ENCODE measurements at regions not wholly inside any gene's neighbourhood (a gene's known extent, or its start where the extent isn't known, plus 50 kb on each side); places are given as distances from the start of the nearest gene placed in this dataset.
A peak's percentile ranks its signal among the peaks of the same experiment; 100 is the strongest.
"Not testable (repeated sequence)": the region's sequence is repeated elsewhere in the genome, so short reads cannot be mapped to it uniquely, and the experiment has no call there.

DNA sequence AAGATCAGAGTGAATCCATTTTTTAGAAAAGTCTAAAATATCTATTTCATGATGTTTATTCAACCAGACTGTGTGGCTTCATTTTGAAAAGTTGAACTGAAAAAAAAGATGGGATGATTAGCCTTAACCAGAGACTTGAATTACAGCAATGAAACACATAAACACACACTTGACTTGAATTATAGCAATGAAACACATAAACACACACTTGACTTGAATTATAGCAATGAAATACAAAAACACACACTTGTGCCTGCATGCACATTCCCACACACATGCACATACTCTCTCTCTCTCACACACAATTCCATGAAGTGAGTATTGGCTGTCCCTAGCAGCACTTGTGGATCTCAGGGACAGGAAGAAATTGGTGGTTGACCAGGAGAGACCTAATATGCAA is 286.8 kb downstream of the USP46 start:
- DNase-seq (ENCODE audit: low spot score): no peak

DNA sequence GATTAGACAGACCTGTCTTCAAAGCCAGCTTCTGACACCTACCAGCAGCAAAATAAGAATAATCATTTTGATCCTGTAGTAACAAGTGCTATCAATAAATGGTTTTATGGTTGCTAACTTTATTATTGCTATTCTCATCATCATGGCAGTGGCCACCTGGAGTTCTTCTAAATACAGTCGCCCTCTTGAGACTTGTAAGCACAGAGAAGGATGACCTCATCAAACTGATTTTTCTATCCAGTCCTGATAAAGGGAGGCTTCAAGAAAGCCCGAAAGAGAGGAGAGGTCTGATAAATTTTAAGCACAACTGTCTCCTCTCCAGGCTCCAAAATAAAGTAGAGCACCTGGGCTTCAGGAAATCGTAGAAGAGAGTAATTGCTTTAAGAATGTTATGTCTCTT is 286.4 kb downstream of the USP46 start:
- DNase-seq (ENCODE audit: low spot score): no peak

DNA sequence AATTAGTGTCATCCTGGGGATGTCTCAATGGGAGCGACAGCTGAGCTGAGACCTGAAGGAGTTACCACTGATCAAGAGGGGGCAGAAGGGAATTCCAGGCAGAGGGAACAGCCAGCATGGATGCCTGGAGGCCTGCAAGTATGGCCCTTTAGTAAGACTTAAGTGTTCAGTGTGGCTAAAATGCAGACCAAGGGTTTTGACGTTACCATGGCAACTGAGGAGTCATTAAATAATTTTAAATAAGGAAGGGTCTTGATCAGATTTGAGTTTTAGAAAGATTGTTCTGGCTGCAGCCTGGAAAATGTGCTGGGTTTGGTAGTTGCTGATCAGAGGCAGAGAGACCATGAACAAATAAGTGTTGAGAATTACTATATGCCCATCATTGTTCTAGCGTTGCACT is 285.5 kb downstream of the USP46 start:
- DNase-seq (ENCODE audit: low spot score): no peak

DNA sequence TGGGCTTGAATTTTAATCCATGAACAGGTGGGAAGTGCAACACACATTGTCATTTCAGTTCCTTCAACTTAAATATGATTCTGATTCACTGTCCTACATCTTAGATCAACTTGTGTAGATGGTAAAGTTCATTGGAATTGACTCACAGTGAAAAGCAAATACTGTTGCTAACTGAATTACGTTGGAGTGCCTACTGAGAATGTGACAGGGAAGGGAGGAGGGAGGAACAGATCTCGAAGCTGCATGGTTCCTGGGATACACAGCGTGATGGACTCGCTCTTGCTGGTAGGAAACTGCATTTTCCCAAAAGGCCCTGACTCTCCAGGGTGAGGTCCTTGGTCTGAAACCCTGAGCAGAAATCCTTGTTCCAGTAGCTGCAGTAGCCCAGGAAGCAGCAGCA is 284.2 kb downstream of the USP46 start:
- no peak for DNase-seq (ENCODE audit: low spot score)

DNA sequence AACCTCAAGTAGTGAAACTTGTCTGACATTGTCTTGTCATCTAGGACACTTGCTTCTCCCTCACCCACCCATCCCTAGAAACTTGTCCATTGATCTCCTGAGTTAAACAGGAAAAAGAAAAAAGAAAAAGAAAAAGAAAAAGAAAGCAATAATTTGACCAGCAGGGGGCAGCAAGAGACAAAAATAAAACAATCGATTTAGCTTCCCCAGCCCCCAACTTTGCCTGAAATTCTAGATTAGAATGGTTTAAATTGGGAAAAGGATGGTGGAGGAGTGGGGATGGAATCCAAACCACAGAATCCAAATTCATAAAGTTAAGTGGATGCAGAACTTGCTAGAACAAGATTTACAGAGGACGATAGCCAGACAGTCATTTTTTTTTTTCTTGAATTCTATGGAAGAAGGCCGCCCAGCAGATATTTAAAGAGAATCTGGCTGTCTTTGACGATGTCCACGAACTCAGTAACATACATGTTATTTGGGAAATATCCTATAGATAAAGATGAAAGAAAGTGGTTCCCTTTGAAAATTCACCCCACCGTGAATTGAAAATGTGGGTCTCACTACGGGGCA is 282.9 kb downstream of the USP46 start:
- DNase-seq (ENCODE audit: low spot score): peak; percentile 74

DNA sequence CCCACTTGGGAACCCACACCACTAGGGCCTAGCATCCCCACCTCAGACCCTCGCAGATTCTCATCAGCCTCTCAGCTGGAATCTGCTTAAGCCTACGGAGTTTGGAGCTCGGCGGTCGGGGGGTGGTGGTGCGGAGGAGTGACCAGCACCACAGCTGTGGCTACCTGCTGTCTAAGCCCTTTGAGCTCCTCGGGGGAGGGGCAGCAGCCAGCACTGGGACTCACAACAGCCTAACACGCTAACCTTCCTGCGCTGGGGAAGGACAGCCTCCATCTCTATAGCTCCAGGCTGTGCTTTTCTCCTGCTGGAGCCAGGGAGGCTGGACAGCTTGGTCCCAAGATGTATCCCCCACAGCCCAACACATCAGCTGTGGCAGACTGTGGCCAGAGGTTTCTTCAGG is 281.5 kb downstream of the USP46 start:
- DNase-seq (ENCODE audit: low spot score): no peak

DNA sequence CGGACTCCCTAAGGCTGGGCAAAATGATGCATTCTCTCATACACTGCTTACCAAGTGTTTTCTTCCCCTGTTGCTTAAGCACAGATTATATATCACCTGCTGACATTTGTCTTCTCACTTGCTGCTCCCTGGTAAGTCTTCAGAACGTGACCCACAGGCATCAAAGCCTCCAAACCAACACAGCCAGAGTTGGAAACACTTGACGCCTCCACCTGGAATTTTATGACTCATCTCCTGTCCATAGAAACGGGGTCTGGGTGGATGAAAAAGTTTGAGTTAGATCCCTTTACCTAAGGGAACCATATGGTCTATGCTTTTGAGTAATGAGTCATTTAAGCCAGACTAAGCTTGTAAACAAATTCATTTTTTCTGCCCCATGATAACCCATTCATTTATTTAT is 251.6 kb downstream of the USP46 start:
- DNase-seq (ENCODE audit: low spot score): no peak

DNA sequence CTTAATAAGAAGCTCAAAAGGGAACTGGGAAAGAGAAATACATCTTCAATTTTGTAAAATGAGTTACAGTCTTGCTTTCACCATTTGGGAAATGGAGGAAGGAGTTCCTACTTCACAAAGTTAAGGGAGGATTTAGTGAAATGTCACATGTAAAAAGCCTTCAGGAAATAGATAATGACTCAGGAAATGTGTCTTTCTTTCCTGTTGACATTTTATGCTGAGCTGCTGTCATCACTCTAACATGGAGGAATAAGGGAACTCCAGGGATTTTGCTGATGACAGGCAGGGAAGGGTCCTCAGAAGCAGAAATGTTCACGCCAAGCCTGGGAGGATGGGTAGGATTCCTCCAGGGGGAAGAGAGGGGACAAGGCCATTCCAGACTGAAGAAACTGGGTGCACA is 251.1 kb downstream of the USP46 start:
- no peak for DNase-seq (ENCODE audit: low spot score)

DNA sequence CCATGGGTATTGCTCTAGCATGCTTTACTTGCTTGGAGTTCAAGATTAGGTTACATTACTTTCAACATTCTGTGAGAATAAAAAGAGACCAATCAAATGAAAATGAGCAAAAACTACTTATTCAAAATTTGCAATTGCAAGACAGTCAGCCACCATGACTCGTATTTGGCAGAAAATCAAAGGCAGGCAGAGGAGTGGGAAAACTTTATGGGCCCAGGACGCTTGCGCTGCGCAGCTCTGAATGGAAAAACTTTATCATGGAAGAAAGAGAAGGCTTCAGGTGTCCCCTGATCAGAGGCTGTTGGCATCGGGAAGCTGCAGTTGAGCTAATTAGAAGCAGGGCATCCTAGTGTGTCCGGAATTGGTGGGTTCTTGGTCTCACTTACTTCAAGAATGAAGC is 250.6 kb downstream of the USP46 start:
- DNase-seq (ENCODE audit: low spot score): no peak

DNA sequence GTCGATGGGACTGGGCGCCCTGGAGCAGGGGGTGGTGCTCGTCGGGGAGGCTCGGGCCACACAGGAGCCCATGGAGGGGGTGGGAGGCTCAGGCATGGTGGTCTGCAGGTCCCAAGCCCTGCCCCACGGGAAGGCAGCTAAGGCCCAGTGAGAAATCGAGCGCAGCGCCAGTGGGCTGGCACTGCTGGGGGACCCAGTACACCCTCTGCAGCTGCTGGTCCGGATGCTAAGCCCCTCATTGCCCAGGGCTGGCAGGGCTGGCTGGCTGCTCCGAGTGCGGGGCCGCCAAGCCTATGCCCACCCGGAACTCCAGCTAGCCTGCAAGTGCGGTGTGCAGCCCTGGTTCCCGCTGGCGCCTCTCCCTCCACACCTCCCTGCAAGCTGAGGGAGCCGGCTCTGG is 249.3 kb downstream of the USP46 start:
- not testable (repeated sequence) for DNase-seq (ENCODE audit: low spot score)

DNA sequence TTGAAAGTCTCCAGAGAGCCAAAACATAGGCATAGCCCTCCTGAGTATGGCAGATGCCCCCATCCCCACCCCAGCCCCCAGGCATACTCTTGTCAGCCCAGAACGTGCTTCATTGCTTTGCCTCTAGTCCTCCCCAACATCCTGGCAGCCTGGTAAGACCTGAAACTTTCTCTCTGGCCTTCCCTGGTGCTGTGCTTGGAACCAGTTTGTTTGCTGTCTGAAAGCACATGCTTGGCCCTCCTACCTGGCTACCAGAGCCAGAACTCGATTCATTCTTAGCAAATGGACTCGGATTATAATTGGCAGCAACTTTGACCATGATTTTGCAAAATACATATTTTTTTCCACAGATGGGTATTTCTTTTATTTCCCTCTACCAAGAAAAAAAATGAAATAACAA is 248.1 kb downstream of the USP46 start:
- no peak for DNase-seq (ENCODE audit: low spot score)

DNA sequence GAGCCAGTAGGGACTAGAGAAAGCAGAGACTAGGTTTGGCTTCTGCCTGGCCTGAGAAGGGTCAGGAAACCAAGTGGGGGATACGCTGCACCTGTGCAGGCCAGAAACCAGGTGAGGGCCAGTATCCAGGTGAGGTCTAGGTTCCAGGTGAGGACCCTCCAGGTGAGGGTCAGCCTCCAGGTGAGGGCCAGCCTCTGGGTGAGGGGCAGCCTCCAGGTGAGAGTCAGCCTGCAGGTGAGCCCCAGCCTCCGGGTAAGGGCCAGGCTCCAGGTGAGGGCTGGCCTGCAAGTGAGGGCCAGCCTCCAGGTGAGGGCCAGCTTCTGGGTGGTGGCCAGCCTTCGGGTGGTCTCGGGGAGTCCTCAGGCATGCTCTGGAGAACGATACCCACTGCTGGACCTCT is 238.8 kb downstream of the USP46 start:
- DNase-seq (ENCODE audit: low spot score): no peak

DNA sequence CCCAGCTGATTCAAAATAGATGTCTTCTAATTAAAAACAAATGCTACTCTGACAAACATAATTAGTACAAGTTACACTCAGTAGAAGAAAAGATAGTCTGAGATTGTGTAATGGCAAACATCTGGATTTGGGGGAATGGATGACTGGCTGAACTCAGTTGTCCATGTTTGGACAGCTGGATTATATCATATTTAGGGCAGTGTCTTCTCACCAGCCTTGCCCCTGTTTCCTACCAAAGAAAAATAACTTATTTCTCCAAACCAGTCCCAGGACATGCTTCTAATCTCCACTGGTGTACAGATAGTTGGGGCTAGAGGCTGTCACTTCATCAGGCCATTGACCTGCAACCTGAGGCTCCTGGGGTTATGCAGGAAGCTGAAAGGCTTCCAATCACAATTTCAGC is 237.3 kb downstream of the USP46 start:
- DNase-seq (ENCODE audit: low spot score): peak; percentile 1

DNA sequence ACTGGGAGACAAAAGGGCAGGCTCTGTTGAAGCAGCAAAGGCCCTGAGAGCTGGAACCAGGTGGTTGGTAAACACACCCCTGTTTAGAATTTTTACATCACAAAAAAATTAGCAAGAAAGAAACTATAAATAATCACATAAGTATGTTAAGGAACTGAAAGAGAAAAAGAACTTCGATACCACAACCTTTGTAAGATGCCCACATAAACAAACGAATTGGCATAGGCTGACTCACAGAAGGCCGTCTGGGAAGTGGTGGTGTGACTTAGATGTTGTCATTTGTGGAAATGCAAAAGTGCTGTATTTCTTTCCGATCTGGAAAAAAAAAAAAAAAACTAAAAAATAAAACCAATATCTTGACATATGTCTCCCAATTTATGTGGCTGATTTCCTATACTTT is 235.1 kb downstream of the USP46 start:
- no peak for DNase-seq (ENCODE audit: low spot score)

DNA sequence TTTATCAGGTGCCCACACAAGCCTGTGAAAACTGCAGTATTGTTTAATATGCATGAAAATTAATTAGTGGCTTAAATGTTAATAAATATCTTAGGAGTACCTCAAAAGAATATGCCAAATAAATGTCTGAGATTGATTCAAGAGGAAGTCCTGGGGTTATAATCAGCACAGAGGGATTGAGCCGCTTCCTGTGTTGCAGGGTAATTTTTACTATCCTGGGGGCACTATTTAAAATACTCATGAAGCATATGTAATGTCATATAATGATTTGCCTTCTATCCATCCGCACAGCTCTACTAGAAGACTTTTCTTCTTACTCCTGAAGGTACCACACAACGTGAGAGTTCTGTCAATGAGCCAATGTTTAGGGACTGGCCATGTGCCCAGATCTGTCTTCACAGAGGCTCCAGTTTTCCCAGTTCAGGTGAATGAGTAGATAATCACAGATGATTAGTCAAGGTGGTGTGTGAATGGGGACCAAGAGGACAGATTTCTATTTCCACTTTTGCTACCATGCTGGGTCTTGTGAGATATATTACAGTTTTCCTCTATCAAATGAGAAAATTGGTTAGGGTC is 233.3 kb downstream of the USP46 start:
- DNase-seq (ENCODE audit: low spot score): no peak

DNA sequence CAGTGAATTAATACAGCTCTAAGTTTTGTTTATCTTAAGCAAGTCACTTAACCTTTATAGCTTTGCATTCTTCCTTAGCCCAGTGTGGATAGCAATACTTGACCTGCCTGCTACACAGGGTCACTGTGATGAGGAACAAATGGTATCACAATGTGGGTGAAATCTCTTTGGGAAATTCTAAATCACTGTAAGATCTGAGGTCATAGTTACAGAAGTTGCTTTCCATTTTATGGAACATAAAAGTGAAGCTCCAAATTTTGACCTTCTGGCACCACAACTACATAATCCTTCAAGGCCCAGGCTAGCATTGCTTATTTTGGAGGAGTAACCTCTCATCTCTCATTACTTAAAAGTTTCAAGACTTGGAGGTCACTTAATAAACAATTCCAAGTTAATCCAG is 227.7 kb downstream of the USP46 start:
- DNase-seq (ENCODE audit: low spot score): no peak

DNA sequence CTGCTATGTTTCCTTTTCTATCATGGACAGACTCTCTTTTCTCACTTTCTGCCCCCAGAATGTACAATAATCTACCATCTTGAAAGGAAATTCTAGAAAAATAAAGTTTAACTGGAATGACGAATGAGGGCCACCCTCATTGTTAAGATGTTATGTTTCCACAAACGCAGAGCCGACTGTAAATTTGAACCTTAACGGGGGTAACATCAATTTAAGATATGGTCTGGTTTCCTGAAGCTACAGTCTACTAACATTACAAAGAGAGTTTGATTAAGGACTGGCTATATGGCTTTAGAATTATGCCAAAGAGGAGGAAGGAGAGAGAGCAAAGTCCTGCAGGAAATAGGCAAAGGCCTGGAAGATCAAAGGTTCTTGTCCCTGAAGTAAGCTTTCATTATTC is 227.2 kb downstream of the USP46 start:
- no peak for DNase-seq (ENCODE audit: low spot score)

DNA sequence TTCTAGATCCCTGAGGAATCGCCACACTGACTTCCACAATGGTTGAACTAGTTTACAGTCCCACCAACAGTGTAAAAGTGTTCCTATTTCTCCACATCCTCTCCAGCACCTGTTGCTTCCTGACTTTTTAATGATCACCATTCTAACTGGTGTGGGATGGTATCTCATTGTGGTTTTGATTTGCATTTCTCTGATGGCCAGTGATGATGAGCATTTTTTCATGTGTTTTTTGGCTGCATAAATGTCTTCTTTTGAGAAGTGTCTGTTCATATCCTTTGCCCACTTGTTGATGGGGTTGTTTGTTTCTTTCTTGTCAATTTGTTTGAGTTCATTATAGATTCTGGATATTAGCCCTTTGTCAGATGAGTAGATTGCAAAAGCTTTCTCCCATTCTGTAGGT is 216.6 kb downstream of the USP46 start:
- DNase-seq (ENCODE audit: low spot score): not testable (repeated sequence)

DNA sequence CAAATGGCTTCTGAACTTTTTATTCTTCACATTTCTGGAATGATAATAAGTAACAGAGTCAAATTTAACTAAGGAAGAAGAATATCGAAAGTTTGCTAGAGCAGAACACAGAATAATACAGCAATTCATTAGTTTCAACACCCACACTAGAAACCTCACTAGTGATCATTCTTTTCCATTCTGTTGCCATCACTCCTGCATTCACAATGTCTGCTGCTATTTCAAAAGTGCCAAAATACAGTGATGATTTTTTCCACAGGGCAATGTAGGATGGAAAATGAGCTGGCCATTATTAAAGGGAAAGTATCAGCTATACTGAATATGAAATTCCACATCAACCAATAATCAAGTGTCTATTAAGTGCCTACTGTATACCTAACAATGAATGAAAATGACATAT is 186.7 kb downstream of the USP46 start:
- no peak for DNase-seq (ENCODE audit: low spot score)

DNA sequence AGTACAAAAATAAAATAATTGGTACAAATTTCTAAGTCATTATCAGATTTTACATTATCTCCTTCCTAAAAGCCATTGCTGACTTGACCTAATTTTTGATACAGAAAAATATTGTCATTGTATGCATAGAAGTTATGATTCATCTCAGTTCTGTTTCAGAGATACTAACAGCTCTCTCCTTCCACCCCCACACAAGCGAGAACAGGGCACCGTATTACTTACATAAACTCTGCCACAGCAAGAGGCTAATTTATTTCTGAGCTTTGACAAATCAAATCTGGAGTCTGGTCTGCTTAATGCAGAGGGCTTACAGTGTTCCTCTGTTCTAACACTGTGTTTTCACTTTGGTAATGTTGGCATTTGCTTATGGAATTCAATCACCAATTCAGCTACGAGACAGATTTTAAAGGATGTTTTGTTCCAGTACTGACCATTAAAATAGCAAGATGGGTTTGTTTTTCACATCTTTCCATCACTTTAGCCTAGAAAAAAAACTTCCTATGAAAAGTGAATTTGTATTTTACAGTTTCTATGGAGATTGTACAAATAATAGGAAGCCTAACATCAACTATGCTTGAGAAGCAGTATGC is 181.8 kb downstream of the USP46 start:
- DNase-seq (ENCODE audit: low spot score): peak; percentile 40

DNA sequence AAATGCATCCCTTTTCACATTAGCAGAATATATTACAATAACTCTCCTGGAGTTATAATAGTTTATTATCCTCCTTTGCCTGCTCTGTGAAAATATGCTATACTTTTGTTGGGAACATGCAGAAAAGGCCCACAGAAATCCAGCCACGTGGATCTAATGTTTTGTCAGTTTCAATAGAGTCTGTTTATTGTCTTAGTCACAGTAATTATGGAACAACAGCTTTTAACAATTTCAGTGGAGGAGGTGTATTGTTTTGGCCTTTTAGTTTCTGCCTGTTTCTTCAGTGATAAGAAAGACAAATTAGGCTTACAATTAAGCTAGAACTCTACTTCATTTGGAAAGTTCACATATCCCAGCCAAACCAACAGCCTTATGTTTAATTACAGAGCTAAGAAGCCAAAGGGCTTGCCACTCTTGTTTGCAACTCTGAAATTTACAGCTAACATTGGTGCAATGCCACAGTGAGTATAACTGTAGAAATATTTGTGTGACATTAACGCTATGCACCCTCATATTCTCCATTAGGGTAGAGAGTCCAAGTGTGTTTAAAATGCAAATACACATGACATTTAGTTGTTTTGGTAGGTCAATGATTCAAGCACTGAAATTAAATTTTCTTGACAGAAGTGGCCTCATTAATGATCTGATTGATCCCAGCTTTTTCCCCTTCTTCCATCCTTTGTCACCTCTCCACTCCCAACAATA is 175.8 kb downstream of the USP46 start:
- no peak for DNase-seq (ENCODE audit: low spot score)

DNA sequence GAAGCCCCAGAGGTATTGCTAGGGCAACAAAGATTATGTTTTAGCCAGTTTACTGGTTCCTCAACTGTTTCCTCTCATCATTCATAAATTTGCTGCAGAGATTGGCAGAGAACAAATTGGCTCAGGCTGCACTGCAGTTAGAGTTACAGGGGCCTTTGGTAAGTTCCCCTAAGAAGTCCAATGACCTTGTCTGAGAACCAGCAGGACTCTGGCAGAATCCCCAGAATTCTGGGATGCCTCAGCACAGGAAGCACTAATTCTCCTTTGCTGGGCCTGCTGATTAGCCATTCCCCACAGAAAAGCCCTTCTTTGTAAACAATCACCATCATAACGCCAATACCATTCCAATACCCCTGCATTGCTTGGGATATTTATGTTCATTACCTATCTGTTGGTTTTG is 151.3 kb downstream of the USP46 start:
- no peak for DNase-seq (ENCODE audit: low spot score)

DNA sequence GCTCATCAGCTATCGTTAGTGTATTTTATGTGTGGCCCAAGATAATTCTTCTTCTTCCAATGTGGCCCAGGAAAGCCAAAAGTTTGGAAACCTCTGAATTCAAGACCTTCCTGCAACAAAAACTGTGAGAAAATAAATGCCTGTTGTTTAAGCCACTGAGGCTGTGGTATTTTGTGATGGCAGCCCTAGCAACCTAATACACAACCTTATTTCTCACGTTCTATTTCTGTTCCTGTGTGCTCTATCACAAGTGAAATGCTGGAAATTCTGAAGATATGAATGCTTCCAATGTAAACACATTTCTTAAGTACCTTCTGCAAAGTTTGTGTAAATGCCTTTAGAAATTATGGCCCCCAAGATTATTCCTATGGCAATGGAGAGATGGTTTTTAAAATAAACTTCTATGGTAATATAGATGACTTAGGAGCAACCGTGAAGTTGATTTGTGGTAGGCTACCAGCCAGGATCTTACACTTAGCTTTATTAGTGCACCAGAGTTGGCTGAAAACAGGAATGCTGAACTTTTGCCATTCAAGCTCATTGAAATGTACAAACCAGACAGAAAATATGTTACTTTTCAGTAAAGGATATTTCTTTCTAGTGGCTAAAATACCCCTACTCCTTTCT is 148.0 kb downstream of the USP46 start:
- no peak for DNase-seq (ENCODE audit: low spot score)
